Mesenteric fat pad (tissue), 1 donor: ENCODE measurements at regions not wholly inside any gene's neighbourhood (a gene's known extent, or its start where the extent isn't known, plus 50 kb on each side); places are given as distances from the start of the nearest gene placed in this dataset.
A peak's percentile ranks its signal among the peaks of the same experiment; 100 is the strongest.
"Not testable (repeated sequence)": the region's sequence is repeated elsewhere in the genome, so short reads cannot be mapped to it uniquely, and the experiment has no call there.

Source experiments
- DNase-seq: peaks from one replicate; pipeline ENCODE4 v3.0.0-alpha.2; 2020; ENCODE audit warnings: low spot score
- donor health status: DM: yes; HTN: yes; CAD: no.

- DNase-seq: peak; percentile 11
Observed at GRCh38 chr15:66960519-66960918, 104.9 kb upstream of the SMAD3 start.

DNA sequence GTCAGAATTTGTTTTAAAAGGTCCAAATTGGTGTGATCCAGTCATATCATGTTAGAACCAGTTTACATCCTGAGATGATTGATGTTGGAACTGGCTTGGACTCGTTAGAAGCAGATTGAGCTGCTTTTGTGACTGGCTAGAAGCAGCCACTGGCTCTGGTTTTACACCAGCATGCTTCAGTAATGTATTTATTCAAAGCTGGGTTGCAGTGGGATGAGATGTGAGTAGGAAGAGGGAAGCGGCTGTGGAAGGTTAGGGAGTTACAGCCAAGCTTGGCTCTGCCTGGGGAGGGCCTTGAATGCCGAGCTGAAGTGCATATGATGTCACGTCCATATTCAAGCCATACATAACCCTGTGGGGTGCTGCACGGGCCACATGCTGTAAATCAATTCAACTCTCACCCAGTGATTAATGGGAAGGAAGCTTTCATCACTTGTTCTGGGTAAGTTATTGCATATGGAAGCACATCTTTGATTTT is 104.0 kb upstream of the SMAD3 start:
- peak; percentile 22 for DNase-seq

DNA sequence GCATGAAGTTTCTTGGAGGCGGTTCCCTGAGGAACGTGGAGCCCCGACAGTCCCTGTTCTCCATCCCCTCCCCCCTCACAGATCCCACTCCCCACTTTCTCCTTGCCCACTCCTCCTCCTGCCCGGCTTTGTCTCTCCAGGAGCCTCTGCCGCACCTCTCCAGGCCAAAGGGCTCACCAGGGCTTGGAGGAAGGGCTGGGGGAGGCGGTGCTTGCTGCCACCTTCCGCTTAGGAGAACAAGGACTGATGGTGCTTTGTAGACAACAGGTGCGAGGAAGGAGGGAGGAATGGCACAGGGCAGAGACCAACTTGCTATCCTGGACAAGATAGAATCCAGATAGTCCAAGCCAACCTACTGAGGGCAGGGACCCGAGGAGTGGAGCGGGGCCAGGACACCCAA is 103.5 kb upstream of the SMAD3 start:
- peak; percentile 69 for DNase-seq

DNA sequence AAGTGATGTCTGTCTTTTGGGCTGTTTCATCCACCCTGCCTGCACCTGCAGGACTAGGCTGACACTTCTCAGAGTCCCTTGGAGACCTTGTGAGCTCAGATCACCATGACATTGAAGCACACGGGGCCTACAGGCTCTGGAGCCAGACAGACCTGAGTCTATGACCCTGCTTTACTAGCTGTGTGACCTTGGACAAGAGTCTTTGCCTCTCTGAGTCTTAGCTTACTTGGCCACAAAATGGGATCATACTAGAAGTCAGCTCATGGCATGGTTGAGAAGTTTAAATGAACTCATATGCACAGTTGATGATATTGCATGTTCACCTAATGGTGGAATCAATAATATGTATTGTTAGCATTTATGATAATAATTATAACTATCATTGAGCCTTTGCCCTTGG is 102.9 kb upstream of the SMAD3 start:
- peak; percentile 49 for DNase-seq

DNA sequence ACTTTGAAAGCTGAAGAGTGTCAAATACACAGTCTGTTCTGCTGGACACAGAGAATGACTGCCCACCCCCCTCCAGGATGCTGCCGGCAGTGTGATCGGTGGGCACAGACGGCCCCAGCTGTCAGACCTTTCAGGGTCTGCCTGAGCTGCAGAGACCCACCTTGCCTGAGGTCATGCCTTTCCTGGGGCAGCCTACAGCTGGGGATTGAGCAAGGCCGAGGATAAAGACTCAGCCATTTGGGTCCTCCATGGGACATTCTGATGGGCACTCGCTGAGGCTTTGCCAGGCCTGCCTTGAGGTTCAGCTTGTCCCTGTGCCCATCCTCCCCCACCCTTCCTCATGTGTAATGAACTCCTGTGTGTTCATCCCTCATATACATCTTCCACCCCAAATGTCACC is 102.3 kb upstream of the SMAD3 start:
- peak; percentile 57 for DNase-seq

- DNase-seq: peak; percentile 35
Observed at GRCh38 chr15:66963710-66964109, 101.7 kb upstream of the SMAD3 start.

DNA sequence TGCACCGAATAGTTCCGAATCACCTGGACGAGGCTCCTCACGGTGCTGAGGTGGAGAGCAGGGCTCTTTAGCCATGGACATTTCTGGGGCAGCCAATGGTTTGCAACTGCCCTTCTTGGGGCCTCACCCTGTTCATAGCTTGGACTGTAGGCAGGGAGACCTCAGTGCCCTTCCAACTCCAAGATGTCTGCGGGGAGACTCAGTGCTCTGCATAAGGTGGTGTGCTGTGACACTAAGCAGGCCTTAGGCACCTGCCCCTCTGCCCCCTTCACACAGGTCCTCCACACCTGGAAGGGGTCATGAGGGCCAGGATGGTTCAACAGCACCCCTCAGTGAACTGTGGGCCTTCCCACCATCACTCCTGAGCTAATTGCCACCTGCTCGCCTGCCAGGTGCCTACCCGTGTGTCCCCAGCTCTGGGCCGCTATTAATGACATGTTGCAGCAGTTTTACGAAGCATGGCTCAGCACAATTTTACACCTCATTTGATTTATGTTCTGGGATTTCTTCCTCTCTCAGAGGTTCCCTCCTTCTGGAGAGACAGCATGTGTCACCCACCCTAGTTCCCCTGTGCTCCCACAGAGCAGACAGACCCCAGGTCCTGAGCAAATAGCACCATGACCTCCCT is 101.2 kb upstream of the SMAD3 start:
- DNase-seq: peak; percentile 74

GRCh38 chr15:66964791-66965190 is 100.6 kb upstream of the SMAD3 start:
- peak; percentile 65 for DNase-seq

GRCh38 chr15:66965201-66965900 is 100.1 kb upstream of the SMAD3 start:
- peak; percentile 71 for DNase-seq

DNA sequence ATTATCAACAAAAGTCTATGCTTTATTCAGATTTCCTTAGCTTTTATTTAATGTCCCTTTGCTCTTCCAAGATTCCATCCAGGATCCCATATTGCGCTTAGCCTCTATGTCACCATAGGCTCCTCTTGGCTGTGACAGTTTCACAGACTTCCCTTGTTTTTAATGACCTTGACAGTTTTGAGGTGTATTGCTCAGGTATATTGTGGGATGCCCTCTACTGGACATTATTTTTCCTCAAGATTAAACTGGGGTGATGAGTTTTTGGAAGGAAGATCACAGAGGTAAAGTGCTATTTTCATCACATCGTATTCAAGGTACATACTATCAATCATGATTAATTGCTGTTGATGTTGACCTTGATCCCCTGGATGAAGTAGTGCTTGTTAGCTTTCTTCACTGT is 99.1 kb upstream of the SMAD3 start:
- DNase-seq: no peak

GRCh38 chr15:66968806-66969596 is 96.4 kb upstream of the SMAD3 start:
- DNase-seq: peak; percentile 22

DNA sequence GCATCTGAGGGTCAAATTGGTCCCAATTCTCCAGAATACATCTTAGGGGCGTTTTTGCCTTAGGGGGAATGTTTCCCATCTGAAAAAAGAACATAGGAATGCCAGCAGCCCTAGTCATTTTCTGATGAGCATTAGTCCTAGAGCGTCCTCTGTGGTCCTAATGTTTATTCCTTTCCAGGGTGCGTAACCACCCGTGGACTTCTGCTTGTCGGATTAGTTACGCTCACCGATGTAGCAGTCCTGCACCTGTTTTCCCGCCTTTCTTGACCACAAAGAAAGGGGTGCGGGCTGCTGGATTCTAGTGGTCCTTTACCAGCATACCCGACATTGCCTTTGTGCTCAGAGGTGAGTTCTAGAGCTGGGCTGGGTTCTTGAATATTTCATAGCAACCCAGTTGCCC is 91.3 kb upstream of the SMAD3 start:
- not testable (repeated sequence) for DNase-seq

- DNase-seq: not testable (repeated sequence)
Observed at GRCh38 chr15:66976106-66976640, 89.2 kb upstream of the SMAD3 start.

DNA sequence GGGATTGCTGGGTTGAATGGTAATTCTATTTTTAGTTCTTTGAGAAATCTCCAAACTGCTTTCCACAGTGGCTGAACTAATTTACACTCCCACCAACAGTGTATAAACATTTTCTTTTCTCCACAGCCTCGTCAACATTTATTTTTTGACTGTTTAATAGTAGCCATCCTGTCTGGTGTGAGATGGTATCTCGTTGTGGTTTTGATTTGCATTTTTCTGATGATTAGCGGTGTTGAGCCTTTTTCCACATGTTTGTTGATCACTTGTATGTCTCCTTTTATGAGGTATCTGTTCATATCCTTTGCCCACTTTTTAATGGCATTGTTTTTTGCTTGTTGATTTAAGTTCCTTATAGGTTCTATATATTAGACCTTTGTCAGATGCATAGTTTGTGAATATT is 85.1 kb upstream of the SMAD3 start:
- not testable (repeated sequence) for DNase-seq

DNA sequence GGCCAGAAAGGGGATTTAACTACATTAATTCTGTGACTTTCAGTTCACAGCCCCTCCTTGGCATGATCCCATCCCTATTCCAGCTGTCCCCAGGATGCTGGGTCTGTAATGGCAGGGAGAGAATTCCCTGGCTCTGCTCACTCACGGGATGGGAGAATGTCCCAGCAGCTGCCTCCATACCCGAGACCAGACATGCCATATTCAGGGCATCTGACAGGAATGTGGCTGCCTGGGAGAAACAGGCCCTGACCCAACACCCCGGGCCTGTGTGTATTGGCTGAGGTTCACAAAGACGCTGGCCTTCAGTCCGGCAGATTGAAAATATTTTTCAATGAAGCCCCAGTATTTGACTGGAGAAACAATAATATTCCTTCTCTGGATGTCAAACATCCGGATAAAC is 83.6 kb upstream of the SMAD3 start:
- DNase-seq: no peak

GRCh38 chr15:66982250-66982649 is 83.2 kb upstream of the SMAD3 start:
- DNase-seq: no peak

- no peak for DNase-seq
Observed at GRCh38 chr15:66982816-66983215, 82.6 kb upstream of the SMAD3 start.

DNA sequence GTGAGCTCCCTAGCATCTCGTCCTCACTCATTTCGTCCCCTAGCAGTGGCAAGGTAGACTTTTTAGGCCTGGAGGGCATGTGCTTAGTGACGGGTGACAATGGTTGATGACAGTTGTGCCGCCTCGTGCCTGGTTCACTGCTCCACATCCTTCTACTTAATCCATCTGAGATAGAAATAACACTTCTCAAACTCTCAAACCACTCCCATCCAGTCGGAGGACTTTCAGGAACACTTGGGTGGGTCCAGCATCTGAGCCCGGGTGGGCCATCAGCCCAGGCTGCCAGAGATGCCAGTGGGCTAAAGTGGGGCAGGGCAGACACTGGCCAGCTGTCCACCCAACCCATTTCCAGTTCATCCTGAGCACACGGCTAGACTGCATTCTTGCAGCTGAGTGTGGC is 79.7 kb upstream of the SMAD3 start:
- no peak for DNase-seq

- DNase-seq: no peak
Observed at GRCh38 chr15:66986951-66987350, 78.5 kb upstream of the SMAD3 start.

DNA sequence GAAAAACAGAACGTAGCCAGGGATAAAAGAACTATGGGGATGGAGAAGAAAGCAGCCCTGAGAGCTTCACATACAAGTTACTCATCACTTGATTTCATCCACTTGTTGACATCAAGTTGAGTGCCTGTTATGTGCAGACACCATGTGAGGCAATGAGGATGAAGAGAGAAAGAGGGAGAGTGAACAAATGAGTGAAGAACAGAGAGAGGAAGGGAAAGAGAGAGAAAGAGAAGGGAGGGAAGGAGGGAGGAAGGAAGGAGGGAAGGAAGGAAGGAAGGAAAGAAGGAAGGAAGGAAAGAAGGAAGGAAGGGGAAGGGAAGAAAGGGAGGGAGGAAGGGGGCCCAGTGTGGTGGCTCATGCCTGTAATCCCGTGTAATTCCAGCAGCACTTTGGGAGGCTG is 72.3 kb upstream of the SMAD3 start:
- DNase-seq: no peak

DNA sequence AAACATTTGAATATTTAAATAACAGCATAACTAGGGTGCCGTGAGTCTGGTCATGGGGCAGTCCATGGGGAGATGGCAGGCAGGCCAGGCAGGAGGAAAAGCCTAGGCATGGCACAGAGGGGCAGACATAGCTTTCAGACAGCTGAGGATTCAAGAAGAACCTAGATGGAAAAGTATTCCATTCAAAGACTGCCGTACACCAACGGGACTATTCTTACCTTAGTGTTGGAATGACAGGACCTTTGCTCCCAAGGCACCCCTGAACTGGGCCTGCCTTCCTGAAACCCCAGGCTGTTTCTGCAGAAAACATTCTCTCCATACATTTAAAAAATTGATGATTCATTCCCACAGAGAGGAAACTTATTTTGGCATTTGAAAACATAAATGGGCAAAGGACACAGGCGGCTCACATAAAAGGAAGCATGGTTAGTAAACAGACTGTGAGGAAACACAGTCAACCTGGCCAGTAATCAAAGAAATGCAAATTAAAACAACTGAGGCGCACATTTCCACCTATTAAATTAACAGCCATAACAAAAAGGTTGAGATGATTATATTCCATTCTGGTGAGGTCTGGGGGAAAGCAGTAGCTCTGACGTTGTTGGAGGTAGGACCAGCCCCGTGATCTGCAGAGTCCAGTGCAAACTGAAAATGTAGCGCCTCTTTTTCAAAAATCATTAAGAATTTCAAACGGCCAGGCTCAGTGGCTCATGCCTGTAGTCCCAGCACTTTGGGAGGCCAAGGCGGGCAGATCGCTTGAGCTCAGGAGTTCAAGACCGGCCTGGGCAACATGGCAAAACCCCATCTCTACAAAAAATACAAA is 71.3 kb upstream of the SMAD3 start:
- DNase-seq: no peak
